Peyer's patch (tissue), 4 donors: ENCODE measurements at regions not wholly inside any gene's neighbourhood (a gene's known extent, or its start where the extent isn't known, plus 50 kb on each side); places are given as distances from the start of the nearest gene placed in this dataset.

Source experiments
- DNase-seq, 3 donors: peaks; one replicate each; pipeline ENCODE4 v3.0.0-alpha.2; 2017 to 2019
- H3K27ac ChIP-seq, 4 donors: fragments of 200-600 bp; sonication (generic); one replicate each; pipeline ENCODE4 v1.5.1; 2016 to 2019
- H3K27me3 ChIP-seq, 2 donors: fragments of 200-600 bp; sonication (generic); one replicate each; pipeline ENCODE4 v1.5.1; 2019
- H3K36me3 ChIP-seq, 3 donors: fragments of 200-600 bp; sonication (generic); one replicate each; pipeline ENCODE4 v1.5.1; 2016 to 2019
- H3K4me1 ChIP-seq, 4 donors: fragments of 200-600 bp; sonication (generic); one replicate each; pipeline ENCODE4 v1.5.1; 2016 to 2019
- H3K4me3 ChIP-seq, 4 donors: fragments of 200-600 bp; sonication (generic); 1 replicate in 3 of 4; 2 replicates in 1 of 4; pipeline ENCODE4 v1.5.1; 2016 to 2019; ENCODE audit warnings: mild to moderate bottlenecking in 1 of 4
- H3K9me3 ChIP-seq, 4 donors: fragments of 200-600 bp; sonication (generic); one replicate each; pipeline ENCODE4 v1.5.1; 2016 to 2019; ENCODE audit warnings: mild to moderate bottlenecking in 1 of 4
- POLR2A ChIP-seq, 2 donors: fragments of 450-650 bp; IDR thresholded peaks; one replicate each; pipeline ENCODE4 v1.5.1; 2017; ENCODE audit warnings: antibody characterized with exemption in 2 of 2, mild to moderate bottlenecking in 2 of 2, moderate library complexity in 2 of 2
- TF ChIP-seq, protein P1 (sequence below), 6 experiments: fragments of 450-650 bp in 4 of 6; fragments of 200-600 bp in 2 of 6; sonication (generic) in 1 of 6; IDR thresholded peaks; one replicate each; pipeline ENCODE4 v1.5.1; 2017 to 2019; ENCODE audit warnings: antibody characterized with exemption in 6 of 6, mild to moderate bottlenecking in 3 of 6, moderate library complexity in 1 of 6

- no peaks in the 10 kb centered on the region for H3K4me1 ChIP-seq
- TF ChIP-seq, protein P1, sequence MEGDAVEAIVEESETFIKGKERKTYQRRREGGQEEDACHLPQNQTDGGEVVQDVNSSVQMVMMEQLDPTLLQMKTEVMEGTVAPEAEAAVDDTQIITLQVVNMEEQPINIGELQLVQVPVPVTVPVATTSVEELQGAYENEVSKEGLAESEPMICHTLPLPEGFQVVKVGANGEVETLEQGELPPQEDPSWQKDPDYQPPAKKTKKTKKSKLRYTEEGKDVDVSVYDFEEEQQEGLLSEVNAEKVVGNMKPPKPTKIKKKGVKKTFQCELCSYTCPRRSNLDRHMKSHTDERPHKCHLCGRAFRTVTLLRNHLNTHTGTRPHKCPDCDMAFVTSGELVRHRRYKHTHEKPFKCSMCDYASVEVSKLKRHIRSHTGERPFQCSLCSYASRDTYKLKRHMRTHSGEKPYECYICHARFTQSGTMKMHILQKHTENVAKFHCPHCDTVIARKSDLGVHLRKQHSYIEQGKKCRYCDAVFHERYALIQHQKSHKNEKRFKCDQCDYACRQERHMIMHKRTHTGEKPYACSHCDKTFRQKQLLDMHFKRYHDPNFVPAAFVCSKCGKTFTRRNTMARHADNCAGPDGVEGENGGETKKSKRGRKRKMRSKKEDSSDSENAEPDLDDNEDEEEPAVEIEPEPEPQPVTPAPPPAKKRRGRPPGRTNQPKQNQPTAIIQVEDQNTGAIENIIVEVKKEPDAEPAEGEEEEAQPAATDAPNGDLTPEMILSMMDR (IDR thresholded peaks at IDR 0.05): no peak
- TF ChIP-seq POLR2A (IDR thresholded peaks at IDR 0.05): no peak
- DNase-seq: no peak
- H3K4me3 ChIP-seq: no peak overlapping the region
- no peaks in the 10 kb centered on the region for H3K36me3 ChIP-seq
- H3K27me3 ChIP-seq: no peaks in the 10 kb centered on the region
- no peak overlapping the region for H3K27ac ChIP-seq
- no peaks in the 10 kb centered on the region for H3K9me3 ChIP-seq
Observed at GRCh38 chr6:74967821-74968220, 238.0 kb downstream of the COL12A1 start.

DNA sequence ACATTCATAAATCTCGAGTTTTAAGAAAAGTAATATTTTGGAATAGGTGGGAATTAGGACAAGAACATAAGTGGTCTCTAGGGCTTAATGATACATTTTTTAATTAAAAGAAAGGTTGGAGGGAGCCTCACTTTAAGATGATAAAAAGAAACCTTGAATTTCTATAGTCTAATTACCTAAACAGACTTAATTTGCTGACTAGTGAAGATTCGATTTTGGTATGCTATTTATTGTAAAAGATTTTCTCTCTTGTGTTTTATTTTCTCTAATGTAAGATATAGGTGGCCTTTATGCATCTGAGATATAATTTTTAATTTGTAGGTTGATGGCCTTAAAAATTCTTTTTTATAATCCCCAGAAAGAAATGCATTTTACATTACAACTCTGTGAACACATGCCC, 239.1 kb downstream of the COL12A1 start:
- TF ChIP-seq POLR2A (IDR thresholded peaks at IDR 0.05): no peak
- TF ChIP-seq, protein P1 (IDR thresholded peaks at IDR 0.05): no peak
- H3K27me3 ChIP-seq: no peaks in the 10 kb centered on the region
- H3K27ac ChIP-seq: no peak overlapping the region
- DNase-seq: no peak
- no peaks in the 10 kb centered on the region for H3K36me3 ChIP-seq
- no peaks in the 10 kb centered on the region for H3K9me3 ChIP-seq
- H3K4me1 ChIP-seq: no peaks in the 10 kb centered on the region
- no peak overlapping the region for H3K4me3 ChIP-seq

GRCh38 chr6:74964871-74965441, 240.9 kb downstream of the COL12A1 start:
- Histone ChIP-seq H3K9me3 (no peaks in the 10 kb centered on the region), H3K36me3 (no peaks in the 10 kb centered on the region), H3K4me3 (no peak overlapping the region), H3K27me3 (no peaks in the 10 kb centered on the region), H3K4me1 (no peaks in the 10 kb centered on the region), H3K27ac (no peak overlapping the region)
- TF ChIP-seq, protein P1 (IDR thresholded peaks at IDR 0.05): no peak
- TF ChIP-seq POLR2A (IDR thresholded peaks at IDR 0.05): no peak
- no peak for DNase-seq

DNA sequence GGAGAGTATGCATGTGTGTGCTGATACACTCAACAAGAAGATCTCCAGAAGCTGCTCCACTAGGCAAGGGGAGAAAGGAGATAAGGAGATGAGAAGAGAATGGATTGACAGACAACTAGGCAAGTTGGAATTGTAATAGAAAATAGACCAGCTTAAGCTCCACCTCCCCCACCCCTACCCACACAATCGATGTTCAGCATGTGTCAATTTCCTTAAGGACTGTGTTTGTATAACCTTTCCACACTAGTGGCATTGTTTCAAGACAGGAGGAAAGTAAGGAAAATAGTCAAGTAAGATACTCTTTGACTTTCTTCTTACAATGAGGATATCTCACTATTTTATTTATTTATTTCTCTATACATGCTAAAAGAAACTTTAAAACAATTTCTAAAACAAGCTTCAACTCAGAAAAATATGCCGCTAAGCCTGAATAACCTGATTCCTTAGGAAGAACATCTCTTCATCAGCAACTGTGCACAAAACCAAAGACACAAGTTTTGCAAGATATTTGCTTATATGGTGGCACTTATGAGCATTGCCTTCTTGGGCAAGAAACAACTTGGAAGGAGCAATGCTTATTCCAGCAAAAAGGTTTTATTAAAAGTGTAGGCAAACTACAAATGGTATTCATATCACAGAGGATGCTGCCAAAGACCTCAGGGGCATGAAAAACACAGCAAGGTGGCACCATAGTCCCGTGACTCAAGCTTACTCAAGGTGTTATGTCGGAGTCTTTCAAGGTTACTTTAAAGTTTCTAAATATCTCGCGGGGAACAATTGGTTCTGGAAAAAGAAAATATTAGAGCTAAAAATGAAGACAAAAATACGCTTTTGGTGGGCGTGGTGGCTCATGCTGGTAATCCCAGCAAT, 249.1 kb downstream of the COL12A1 start:
- no peaks in the 10 kb centered on the region for H3K4me1 ChIP-seq
- H3K4me3 ChIP-seq: no peak overlapping the region
- no peak for DNase-seq
- H3K36me3 ChIP-seq: no peaks in the 10 kb centered on the region
- TF ChIP-seq, protein P1 (IDR thresholded peaks at IDR 0.05): no peak
- TF ChIP-seq POLR2A (IDR thresholded peaks at IDR 0.05): no peak
- H3K9me3 ChIP-seq: no peaks in the 10 kb centered on the region
- no peaks in the 10 kb centered on the region for H3K27me3 ChIP-seq
- H3K27ac ChIP-seq: no peak overlapping the region

- no peak overlapping the region for H3K27ac ChIP-seq
- no peaks in the 10 kb centered on the region for H3K27me3 ChIP-seq
- TF ChIP-seq, protein P1 (IDR thresholded peaks at IDR 0.05): no peak
- TF ChIP-seq POLR2A (IDR thresholded peaks at IDR 0.05): no peak
- H3K36me3 ChIP-seq: no peaks in the 10 kb centered on the region
- H3K9me3 ChIP-seq: no peaks in the 10 kb centered on the region
- no peaks in the 10 kb centered on the region for H3K4me1 ChIP-seq
- H3K4me3 ChIP-seq: no peak overlapping the region
- no peak for DNase-seq
Observed at GRCh38 chr6:74953708-74954107, 252.1 kb downstream of the COL12A1 start.
